Mesothelial cell of epicardium (in vitro differentiated cells): ENCODE measurements at regions not wholly inside any gene's neighbourhood (a gene's known extent, or its start where the extent isn't known, plus 50 kb on each side); places are given as distances from the start of the nearest gene placed in this dataset.
"Not testable (repeated sequence)": the region's sequence is repeated elsewhere in the genome, so short reads cannot be mapped to it uniquely, and the experiment has no call there.

Experiments
- DNase-seq, 2 experiments: peaks; one replicate each; pipeline ENCODE4 v3.0.0; 2021; ENCODE audit warnings: low spot score in 2 of 2; ENCODE audit not compliant: unreplicated experiment in 2 of 2
- H3K27ac Mint-ChIP-seq: 2 replicates; pipeline ENCODE4 v1.8.0; 2021; ENCODE audit warnings: mixed read lengths
- H3K27me3 Mint-ChIP-seq: 2 replicates; pipeline ENCODE4 v1.8.0; 2021; ENCODE audit warnings: low read depth, mixed read lengths
- H3K36me3 Mint-ChIP-seq: 2 replicates; pipeline ENCODE4 v1.8.0; 2021; ENCODE audit warnings: mixed read lengths
- H3K4me1 Mint-ChIP-seq: 2 replicates; pipeline ENCODE4 v1.8.0; 2021; ENCODE audit warnings: mixed read lengths
- H3K4me3 Mint-ChIP-seq: 2 replicates; pipeline ENCODE4 v1.8.0; 2021; ENCODE audit warnings: mild to moderate bottlenecking, moderate library complexity, mixed read lengths
- H3K9me3 Mint-ChIP-seq: 2 replicates; pipeline ENCODE4 v1.8.0; 2021; ENCODE audit warnings: mixed read lengths
- CTCF ChIP-seq: fragments of 200-600 bp; sonication (generic); IDR thresholded peaks from one replicate; pipeline ENCODE4 v1.5.0; 2021; ENCODE audit warnings: antibody characterized with exemption; ENCODE audit not compliant: unreplicated experiment

- TF ChIP-seq CTCF: no peak
- no peak overlapping the region for H3K27ac Mint-ChIP-seq
- H3K9me3 Mint-ChIP-seq: peaks cover 46% of the 10 kb centered on the region
- DNase-seq: no peak
- no peak overlapping the region for H3K4me3 Mint-ChIP-seq
- H3K36me3 Mint-ChIP-seq: no peaks in the 10 kb centered on the region
- H3K4me1 Mint-ChIP-seq: no peaks in the 10 kb centered on the region
- no peaks in the 10 kb centered on the region for H3K27me3 Mint-ChIP-seq
Observed at GRCh38 chr5:33115467-33115866, 325.3 kb upstream of the TARS1 start.

GRCh38 chr5:33118761-33119415 lies 321.9 kb upstream of the TARS1 start:
- Mint-ChIP-seq H3K27me3 (no peaks in the 10 kb centered on the region), H3K4me3 (no peak overlapping the region), H3K4me1 (no peaks in the 10 kb centered on the region), H3K9me3 (peaks cover 25% of the 10 kb centered on the region), H3K27ac (no peak overlapping the region), H3K36me3 (no peaks in the 10 kb centered on the region)
- TF ChIP-seq CTCF: no peak
- no peak for DNase-seq

GRCh38 chr5:33120671-33121070 lies 320.1 kb upstream of the TARS1 start:
- no peak overlapping the region for H3K27ac Mint-ChIP-seq
- H3K36me3 Mint-ChIP-seq: no peaks in the 10 kb centered on the region
- no peak overlapping the region for H3K4me3 Mint-ChIP-seq
- no peaks in the 10 kb centered on the region for H3K4me1 Mint-ChIP-seq
- TF ChIP-seq CTCF: no peak
- peaks cover 9% of the 10 kb centered on the region for H3K9me3 Mint-ChIP-seq
- DNase-seq: no peak
- H3K27me3 Mint-ChIP-seq: no peaks in the 10 kb centered on the region

GRCh38 chr5:33129309-33129708 lies 311.5 kb upstream of the TARS1 start:
- Mint-ChIP-seq H3K36me3 (peaks cover 1% of the 10 kb centered on the region), H3K4me1 (no peaks in the 10 kb centered on the region), H3K27ac (no peak overlapping the region), H3K9me3 (peaks cover 43% of the 10 kb centered on the region), H3K27me3 (no peaks in the 10 kb centered on the region), H3K4me3 (no peak overlapping the region)
- DNase-seq: no peak
- no peak for TF ChIP-seq CTCF

GRCh38 chr5:33136785-33137184 lies 304.0 kb upstream of the TARS1 start:
- no peak overlapping the region for H3K4me3 Mint-ChIP-seq
- DNase-seq: no peak
- H3K4me1 Mint-ChIP-seq: no peaks in the 10 kb centered on the region
- no peak overlapping the region for H3K27ac Mint-ChIP-seq
- peaks cover 6% of the 10 kb centered on the region for H3K36me3 Mint-ChIP-seq
- TF ChIP-seq CTCF: no peak
- peaks cover 56% of the 10 kb centered on the region for H3K9me3 Mint-ChIP-seq
- no peaks in the 10 kb centered on the region for H3K27me3 Mint-ChIP-seq

GRCh38 chr5:33138145-33138544 lies 302.6 kb upstream of the TARS1 start:
- DNase-seq, H3K27me3 Mint-ChIP-seq, H3K36me3 Mint-ChIP-seq, H3K27ac Mint-ChIP-seq, H3K4me3 Mint-ChIP-seq, H3K4me1 Mint-ChIP-seq: not testable (repeated sequence)
- peaks cover 52% of the 10 kb centered on the region for H3K9me3 Mint-ChIP-seq
